HUES6 (cell line): ENCODE measurements at regions not wholly inside any gene's neighbourhood (a gene's known extent, or its start where the extent isn't known, plus 50 kb on each side); places are given as distances from the start of the nearest gene placed in this dataset.

ENCODE experiments used
- H3K27ac ChIP-seq: 2 replicates; pipeline ENCODE4 v1.7.0; 2013; ENCODE audit warnings: low read depth, mild to moderate bottlenecking, low read length, inconsistent platforms
- H3K27me3 ChIP-seq: 2 replicates; pipeline ENCODE4 v1.6.1; 2013; ENCODE audit warnings: low read length; ENCODE audit not compliant: control insufficient read depth, insufficient read depth
- H3K36me3 ChIP-seq: 2 replicates; pipeline ENCODE4 v1.6.1; 2013; ENCODE audit warnings: low read length; ENCODE audit not compliant: control insufficient read depth, insufficient read depth
- H3K4me1 ChIP-seq: 2 replicates; pipeline ENCODE4 v1.6.1; 2013; ENCODE audit warnings: low read length; ENCODE audit not compliant: control insufficient read depth, insufficient read depth
- H3K4me3 ChIP-seq: 2 replicates; pipeline ENCODE4 v1.5.1; 2013; ENCODE audit warnings: low read depth, low read length
- H3K9ac ChIP-seq: one replicate; pipeline ENCODE4 v1.6.1; 2013; ENCODE audit warnings: mild to moderate bottlenecking, low read length
- H3K9me3 ChIP-seq: 2 replicates; pipeline ENCODE4 v1.6.1; 2013; ENCODE audit warnings: low read depth, low read length; ENCODE audit not compliant: control insufficient read depth, insufficient read depth

DNA sequence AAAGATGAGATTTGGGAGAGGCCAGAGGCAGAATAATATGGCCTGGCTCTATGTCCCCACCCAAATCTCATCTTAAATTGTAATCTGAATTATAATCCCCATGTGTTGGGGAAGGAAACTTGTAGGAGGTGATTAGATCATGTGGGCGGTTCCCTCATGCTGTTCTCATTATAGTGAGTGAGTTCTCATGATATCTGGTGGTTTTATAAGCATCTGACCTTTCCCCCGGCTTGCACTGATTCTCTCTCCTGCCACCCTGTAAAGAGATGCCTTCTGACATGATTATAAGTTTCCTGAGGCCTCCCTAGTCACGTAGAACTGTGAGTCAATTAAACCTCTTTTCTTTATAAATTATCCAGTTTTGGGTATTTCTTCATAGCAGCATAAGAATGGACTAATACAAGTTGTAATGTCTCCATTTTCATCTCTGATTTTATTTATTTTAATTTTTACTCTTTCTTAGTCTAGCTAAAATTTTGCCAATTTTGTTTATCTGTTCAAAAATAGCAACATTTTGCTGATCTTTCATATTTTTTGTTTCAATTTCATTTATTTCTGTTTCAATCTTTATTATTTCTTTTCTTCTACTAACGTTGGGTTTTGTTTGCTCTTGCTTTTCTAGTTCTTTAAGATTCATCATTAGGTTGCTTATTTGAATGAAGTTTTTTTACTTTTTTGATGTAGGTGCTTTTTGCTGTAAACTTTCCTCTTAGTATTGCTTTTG lies 67.0 kb upstream of the ZRANB2 start:
- Histone ChIP-seq H3K27ac (no peak overlapping the region), H3K27me3 (no peaks in the 10 kb centered on the region), H3K9ac (no peak overlapping the region), H3K4me1 (no peaks in the 10 kb centered on the region), H3K9me3 (no peaks in the 10 kb centered on the region), H3K36me3 (no peaks in the 10 kb centered on the region), H3K4me3 (no peak overlapping the region)

- H3K4me3 ChIP-seq = no peak overlapping the region
Observed at GRCh38 chr1:71135571-71135970, 54.7 kb upstream of the ZRANB2 start.

More at GRCh38 chr1:71135571-71135970, 54.7 kb upstream of the ZRANB2 start:
- peaks cover 28% of the 10 kb centered on the region for H3K9me3 ChIP-seq
- no peaks in the 10 kb centered on the region for H3K36me3 ChIP-seq
- no peaks in the 10 kb centered on the region for H3K27me3 ChIP-seq
- no peaks in the 10 kb centered on the region for H3K4me1 ChIP-seq
- no peak overlapping the region for H3K27ac ChIP-seq
- H3K9ac ChIP-seq = no peak overlapping the region
